ENCODE measurements at regions not wholly inside any gene's neighbourhood (a gene's known extent, or its start where the extent isn't known, plus 50 kb on each side); places are given as distances from the start of the nearest gene placed in this dataset.

DNA sequence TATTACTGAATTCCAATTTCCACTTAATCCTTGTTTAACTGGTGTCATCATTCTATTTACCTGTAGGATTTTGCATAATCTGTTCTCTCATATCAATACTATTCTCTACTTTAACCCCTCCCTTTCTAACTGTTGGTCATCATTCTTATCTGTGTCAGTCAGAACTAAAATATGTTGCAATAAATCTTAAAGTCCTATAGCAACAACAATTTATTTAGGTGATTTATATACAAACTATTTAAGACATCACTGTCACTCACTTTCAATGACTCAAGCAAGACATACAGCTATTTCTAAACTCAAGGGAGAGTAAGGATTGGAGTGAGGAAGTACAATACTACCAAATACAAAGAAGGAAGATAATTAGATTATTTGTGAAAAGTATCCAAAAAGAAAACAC lies 740.4 kb downstream of the DSC3 start:
- no peaks in the 10 kb centered on the region for H3K9me3 Mint-ChIP-seq
- H3K27me3 Mint-ChIP-seq: no peaks in the 10 kb centered on the region
- H3K36me3 Mint-ChIP-seq: no peaks in the 10 kb centered on the region
- no peak for ATAC-seq
- no peaks in the 10 kb centered on the region for H3K4me1 Mint-ChIP-seq
- no peak overlapping the region for H3K27ac Mint-ChIP-seq
- H3K4me3 Mint-ChIP-seq: no peak overlapping the region

DNA sequence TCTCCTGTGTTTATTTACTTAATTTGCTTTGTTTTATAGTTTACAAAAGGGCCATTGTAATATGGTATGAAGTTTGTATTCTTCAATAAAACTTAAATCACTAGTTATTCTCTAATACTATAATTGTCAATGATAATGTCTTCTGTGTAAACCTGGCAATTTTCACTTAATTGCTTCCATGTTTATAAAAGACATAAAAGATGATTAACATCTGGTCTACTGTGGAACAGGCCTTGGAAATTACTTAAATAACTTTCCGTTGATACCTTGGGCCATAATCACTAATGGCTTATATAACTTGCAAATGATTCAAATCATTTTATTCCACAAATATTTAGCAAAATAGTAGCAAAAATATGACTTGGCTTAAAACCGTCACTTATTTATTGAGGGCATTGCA lies 743.8 kb downstream of the DSC3 start:
- no peaks in the 10 kb centered on the region for H3K4me1 Mint-ChIP-seq
- H3K4me3 Mint-ChIP-seq: no peak overlapping the region
- H3K9me3 Mint-ChIP-seq: peaks cover 8% of the 10 kb centered on the region
- H3K27me3 Mint-ChIP-seq: no peaks in the 10 kb centered on the region
- ATAC-seq: no peak
- H3K36me3 Mint-ChIP-seq: no peaks in the 10 kb centered on the region
- H3K27ac Mint-ChIP-seq: no peak overlapping the region

DNA sequence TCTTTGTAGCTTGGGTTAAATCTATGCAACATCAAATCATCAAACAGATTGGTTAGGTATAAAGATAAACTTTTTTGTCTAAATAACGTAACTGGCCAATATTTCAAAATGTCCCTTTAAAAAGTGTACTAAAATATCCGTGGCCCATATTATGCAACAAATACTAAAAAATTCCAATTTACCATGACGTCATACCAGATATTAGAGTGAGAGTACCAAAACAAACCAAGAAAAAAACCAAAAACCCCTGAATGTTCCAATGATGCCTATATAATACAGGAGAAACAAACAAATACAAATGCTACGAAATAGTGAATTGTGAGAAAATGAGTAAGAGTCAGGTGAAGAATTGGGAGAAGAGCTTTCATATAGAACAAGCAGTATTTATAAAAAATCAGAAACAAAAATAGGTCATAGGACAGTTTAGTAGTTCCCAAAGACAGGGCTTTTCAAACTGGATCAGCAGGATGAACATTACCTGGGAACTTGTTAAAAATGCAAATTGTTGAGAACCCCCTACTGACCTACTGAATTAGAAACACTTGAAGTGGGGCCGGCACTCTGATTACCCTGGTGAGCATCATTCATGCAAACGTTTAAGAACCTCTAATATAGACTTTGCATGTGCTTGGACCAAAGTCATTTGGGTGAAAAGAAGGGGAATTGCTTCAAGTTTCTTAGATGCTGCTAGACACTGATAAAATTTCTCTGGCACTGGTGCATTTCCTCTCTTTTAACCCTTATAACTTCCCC lies 753.7 kb downstream of the DSC3 start:
- no peak overlapping the region for H3K4me3 Mint-ChIP-seq
- H3K27me3 Mint-ChIP-seq: no peaks in the 10 kb centered on the region
- ATAC-seq: no peak
- H3K36me3 Mint-ChIP-seq: no peaks in the 10 kb centered on the region
- no peak overlapping the region for H3K27ac Mint-ChIP-seq
- peaks cover 3% of the 10 kb centered on the region for H3K9me3 Mint-ChIP-seq
- H3K4me1 Mint-ChIP-seq: no peaks in the 10 kb centered on the region

DNA sequence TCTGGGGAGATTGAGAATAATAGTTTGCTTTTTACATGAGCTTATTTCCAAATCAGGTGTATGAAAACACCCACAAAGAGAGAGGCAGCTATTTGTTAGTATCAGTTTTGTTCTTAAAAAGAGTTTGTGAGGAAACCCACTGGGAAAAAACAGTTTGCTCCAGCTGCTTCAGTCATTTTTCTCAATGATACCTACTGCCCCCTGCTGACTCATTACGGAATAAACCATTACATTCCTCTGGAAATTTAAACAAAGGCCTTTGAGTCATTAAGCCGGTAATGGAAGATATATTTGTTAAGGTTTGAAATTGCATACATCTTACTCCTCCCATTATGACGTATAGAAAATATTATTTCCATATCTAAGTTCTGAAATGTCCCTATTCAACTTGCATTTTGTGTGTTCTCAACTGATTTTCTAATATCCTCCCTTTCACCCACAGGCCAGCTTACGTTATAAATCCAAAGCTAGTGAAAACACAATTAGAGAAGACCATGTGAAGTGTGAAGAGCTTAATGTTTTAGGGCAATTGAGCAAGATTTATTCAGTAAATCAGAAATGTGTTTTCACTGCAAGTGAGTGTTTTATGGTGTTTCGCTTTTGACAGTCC lies 761.6 kb downstream of the DSC3 start:
- H3K4me3 Mint-ChIP-seq: no peak overlapping the region
- no peak overlapping the region for H3K27ac Mint-ChIP-seq
- H3K27me3 Mint-ChIP-seq: no peaks in the 10 kb centered on the region
- H3K4me1 Mint-ChIP-seq: no peaks in the 10 kb centered on the region
- H3K9me3 Mint-ChIP-seq: no peaks in the 10 kb centered on the region
- H3K36me3 Mint-ChIP-seq: no peaks in the 10 kb centered on the region
- no peak for ATAC-seq

DNA sequence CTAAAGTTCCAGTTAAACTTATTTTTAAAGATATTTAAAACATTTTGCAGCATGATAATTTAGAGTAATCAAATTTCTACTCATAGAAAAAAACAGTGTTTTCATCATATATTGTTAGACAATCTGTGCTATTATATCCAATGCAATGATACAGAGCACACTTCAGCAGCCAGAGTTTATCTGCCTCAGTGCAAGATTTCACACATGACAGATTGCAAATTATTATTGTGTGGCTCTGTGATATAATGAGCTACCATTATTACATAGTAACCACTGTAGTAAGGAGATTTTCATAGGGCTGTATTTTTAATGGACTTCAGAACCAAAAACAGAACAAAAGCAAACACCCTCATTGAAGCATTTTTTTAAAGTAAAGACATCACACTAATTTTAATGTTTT lies 762.4 kb downstream of the DSC3 start:
- ATAC-seq: no peak
- no peaks in the 10 kb centered on the region for H3K27me3 Mint-ChIP-seq
- H3K9me3 Mint-ChIP-seq: no peaks in the 10 kb centered on the region
- H3K36me3 Mint-ChIP-seq: no peaks in the 10 kb centered on the region
- no peaks in the 10 kb centered on the region for H3K4me1 Mint-ChIP-seq
- H3K27ac Mint-ChIP-seq: no peak overlapping the region
- no peak overlapping the region for H3K4me3 Mint-ChIP-seq

DNA sequence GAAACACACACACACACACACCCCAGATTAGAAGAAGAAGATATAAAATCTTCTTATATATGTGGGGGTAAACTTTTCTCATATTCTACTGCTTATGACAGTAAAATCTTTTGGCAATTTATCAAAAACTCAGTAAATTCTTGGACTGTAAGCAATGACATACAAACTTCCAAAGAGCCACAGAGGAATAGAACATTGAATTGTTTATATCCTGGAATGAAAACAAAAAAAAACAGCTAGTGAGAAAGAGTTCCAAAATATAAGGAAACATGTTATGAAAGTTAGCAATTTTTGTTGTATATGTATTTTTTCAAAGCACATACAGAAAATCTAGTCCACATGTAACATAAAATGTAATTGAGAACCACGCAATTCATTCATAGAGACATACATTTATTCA lies 764.9 kb downstream of the DSC3 start:
- Mint-ChIP-seq H3K9me3 (peaks cover 4% of the 10 kb centered on the region), H3K4me1 (no peaks in the 10 kb centered on the region), H3K36me3 (no peaks in the 10 kb centered on the region), H3K27me3 (no peaks in the 10 kb centered on the region), H3K4me3 (no peak overlapping the region), H3K27ac (no peak overlapping the region)
- ATAC-seq: no peak

DNA sequence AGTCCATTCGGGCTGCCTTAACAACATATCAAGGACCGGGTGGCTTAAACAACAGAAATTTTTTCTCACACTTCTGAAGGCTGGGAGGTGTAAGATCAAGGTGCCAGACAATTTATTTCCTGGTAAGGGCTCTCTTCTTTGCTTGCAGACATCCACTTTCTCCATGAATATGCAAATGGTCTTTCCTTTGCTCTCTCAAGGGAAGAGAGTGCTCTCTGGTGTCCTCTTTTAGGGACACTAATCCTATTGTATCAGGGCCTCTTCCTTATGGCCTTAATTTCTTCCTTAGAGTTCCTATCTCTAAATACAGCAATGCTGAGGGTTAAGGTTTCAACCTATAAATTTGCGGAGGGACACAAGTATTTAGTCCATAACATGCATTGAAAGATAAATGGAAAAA lies 770.8 kb downstream of the DSC3 start:
- H3K4me3 Mint-ChIP-seq: no peak overlapping the region
- H3K27me3 Mint-ChIP-seq: no peaks in the 10 kb centered on the region
- H3K4me1 Mint-ChIP-seq: no peaks in the 10 kb centered on the region
- no peak for ATAC-seq
- H3K36me3 Mint-ChIP-seq: no peaks in the 10 kb centered on the region
- peaks cover 4% of the 10 kb centered on the region for H3K9me3 Mint-ChIP-seq
- H3K27ac Mint-ChIP-seq: no peak overlapping the region

DNA sequence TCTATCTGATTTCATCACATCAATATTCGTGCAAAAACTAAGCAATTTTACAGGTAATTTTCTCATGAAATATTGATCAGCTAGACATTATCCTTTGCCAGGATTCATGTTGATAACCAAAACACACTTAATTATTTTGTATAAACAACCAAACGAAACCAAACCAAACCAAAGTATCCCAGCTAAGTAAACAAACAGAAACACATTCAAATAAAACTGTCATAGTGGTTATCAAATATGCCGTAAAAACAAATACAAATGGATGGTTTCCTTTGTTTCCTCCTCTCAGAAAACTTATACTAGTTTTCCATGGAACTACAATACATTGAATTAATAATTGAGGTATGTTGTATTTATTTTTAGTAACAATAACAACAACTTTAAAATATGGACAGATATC lies 777.4 kb downstream of the DSC3 start:
- Mint-ChIP-seq H3K27ac (no peak overlapping the region), H3K9me3 (no peaks in the 10 kb centered on the region), H3K27me3 (no peaks in the 10 kb centered on the region), H3K4me1 (no peaks in the 10 kb centered on the region), H3K4me3 (no peak overlapping the region), H3K36me3 (no peaks in the 10 kb centered on the region)
- no peak for ATAC-seq

DNA sequence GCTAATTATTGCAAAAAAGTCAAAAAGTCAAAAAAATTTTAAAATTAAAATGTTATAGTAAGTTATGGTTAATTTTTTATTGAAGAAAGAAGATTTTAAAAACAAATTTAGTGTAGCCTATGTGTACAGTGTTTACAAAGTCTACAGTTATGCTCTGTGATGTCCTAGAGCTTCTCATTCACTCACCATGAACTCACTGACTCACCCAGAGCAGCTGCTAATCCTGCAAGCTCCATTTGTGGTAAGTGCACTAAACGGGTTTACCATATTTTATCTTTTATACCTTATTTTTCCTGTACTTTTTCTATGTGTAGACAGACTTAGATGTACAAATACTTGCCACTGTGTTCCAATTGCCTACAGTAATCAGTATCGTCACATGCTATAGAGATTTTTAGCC lies 788.2 kb downstream of the DSC3 start:
- Mint-ChIP-seq H3K4me3 (no peak overlapping the region), H3K9me3 (peaks cover 6% of the 10 kb centered on the region), H3K36me3 (no peaks in the 10 kb centered on the region), H3K4me1 (no peaks in the 10 kb centered on the region), H3K27me3 (no peaks in the 10 kb centered on the region), H3K27ac (no peak overlapping the region)
- no peak for ATAC-seq

DNA sequence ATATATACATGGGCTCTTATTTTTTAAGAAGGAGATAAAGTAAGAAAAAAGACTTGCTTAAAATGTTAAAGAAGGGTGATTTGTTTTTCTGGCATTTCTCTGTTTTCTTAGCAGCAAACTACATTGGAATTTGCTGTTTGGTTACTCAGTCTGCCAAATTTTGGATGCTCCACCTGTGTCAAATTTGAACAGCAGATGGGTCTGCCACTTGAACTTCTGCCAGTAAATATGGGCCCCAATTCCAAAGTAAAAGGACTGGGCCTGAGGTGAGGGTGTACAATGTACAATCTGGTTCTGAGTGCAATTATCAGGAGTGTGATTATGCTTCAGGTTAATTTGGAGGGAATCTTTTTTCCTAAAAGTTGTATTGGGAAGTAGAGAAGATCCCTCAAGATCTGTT lies 794.5 kb downstream of the DSC3 start:
- no peaks in the 10 kb centered on the region for H3K36me3 Mint-ChIP-seq
- H3K4me1 Mint-ChIP-seq: no peaks in the 10 kb centered on the region
- no peak overlapping the region for H3K4me3 Mint-ChIP-seq
- H3K27ac Mint-ChIP-seq: no peak overlapping the region
- H3K27me3 Mint-ChIP-seq: no peaks in the 10 kb centered on the region
- peaks cover 7% of the 10 kb centered on the region for H3K9me3 Mint-ChIP-seq
- no peak for ATAC-seq

DNA sequence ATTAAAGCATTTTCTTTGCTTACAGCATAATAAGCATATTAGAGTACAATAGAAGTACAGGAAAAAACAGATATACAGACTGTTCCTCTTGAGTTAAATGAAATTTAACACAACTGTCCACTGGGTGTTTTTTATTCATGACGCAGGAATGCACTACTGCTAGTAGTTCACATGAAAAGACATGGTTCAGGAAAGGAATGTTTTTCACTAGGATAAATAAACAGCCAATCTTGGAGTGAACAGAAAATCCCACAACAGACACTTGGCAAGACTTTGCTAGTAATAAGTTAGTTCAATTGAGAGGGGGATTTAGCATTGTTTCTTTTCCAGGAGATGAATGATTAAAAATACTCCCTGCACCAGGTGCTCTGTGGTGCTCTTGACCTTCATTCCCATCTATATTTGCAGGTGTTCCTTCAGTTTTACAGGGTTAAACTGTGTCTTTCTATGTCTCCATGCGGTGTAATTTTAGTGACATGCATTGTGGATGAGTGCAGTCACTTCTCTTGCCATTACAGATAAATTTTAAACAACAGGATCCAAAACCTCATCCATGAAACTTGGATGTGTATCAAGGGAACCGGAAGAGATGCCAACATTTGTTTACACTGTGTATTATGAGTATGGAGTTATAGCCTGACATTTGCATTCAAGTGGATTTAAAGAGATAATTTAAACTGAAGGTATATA lies 796.6 kb downstream of the DSC3 start:
- Mint-ChIP-seq H3K4me3 (no peak overlapping the region), H3K36me3 (no peaks in the 10 kb centered on the region), H3K4me1 (no peaks in the 10 kb centered on the region), H3K9me3 (peaks cover 7% of the 10 kb centered on the region), H3K27me3 (no peaks in the 10 kb centered on the region), H3K27ac (no peak overlapping the region)
- no peak for ATAC-seq

DNA sequence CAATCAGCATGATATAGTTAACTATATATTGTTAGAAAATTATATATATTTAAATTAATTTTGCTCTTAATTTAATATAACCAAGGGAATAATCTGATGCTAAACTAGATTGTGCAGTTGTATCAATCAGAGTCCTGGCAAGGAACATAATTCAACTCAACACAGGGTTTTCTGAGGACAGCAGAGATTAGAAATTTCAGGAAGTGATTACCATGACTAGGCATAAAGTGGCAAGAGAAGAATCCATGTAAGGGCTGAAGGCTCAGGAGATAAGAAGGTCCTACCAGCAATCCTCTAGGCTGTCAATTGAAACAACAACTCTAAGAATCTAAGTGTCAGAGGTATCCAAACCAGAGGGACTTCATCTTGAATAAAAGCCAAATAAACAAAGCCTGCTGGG lies 807.8 kb downstream of the DSC3 start:
- ATAC-seq: no peak
- Mint-ChIP-seq H3K4me1 (no peaks in the 10 kb centered on the region), H3K27ac (no peak overlapping the region), H3K4me3 (no peak overlapping the region), H3K36me3 (no peaks in the 10 kb centered on the region), H3K27me3 (no peaks in the 10 kb centered on the region), H3K9me3 (peaks cover 5% of the 10 kb centered on the region)

DNA sequence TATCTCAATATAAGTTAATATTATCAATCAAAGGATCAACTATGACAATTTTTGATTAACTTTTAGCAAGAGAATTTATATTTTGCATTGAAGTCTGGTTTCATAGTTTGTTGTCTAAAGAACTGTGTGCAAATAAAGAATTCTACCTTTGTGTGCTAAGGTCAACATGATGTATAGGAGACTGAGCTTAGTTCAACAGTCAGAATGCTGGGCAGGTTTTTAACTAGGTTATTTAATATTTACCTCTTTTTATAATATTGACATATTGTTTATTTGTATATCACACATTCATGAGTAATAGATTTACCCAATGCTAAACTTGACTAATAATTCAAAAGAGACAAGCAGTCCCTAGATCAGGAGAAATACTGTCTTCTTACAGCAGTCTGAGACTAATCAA lies 831.4 kb downstream of the DSC3 start:
- no peak for ATAC-seq
- Mint-ChIP-seq H3K27me3 (no peaks in the 10 kb centered on the region), H3K4me1 (no peaks in the 10 kb centered on the region), H3K9me3 (peaks cover 3% of the 10 kb centered on the region), H3K27ac (no peak overlapping the region), H3K4me3 (no peak overlapping the region), H3K36me3 (no peaks in the 10 kb centered on the region)

DNA sequence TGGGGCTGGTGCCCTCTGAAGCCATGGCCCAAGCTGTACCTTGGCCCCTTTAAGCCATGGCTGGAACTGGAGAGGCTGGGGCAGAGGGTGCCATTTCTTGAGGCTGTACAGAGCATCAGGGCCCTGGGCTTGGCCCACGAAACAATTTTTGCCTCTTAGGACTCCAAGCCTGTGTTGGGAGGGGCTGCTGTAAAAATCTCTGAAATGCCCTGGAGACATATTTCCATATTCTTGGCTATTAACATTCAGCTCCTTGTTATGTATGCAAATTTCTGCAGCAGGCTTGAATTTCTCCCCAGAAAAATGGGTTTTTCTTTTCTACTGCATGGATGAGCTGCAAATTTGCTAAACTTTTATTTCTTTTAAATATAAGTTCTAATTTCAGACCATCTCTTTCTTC lies 834.0 kb downstream of the DSC3 start:
- Mint-ChIP-seq H3K4me1 (no peaks in the 10 kb centered on the region), H3K4me3 (no peak overlapping the region), H3K9me3 (peaks cover 3% of the 10 kb centered on the region), H3K27ac (no peak overlapping the region), H3K27me3 (no peaks in the 10 kb centered on the region), H3K36me3 (no peaks in the 10 kb centered on the region)
- peak; percentile 16 for ATAC-seq

DNA sequence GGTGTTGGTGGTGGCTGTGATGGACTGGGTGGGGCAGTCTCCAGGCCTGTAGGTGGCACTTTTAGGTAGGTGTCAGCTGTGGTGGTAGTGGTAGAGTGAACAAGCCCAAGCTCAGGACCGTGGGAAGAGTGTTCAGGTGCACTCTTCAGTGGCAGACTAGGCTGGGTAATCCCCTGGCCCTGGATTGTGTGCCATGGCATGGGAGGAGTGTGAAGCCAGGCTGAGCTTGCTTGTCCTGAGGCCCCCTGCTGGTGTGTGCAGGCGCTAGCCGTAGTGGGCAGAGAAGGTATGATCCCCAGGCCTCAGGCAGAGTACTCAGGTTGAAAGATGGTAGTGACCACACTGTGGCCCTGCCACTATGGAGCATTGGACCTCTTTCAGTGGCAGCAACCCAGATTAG lies 850.3 kb downstream of the DSC3 start:
- Mint-ChIP-seq H3K36me3 (no peaks in the 10 kb centered on the region), H3K27ac (no peak overlapping the region), H3K9me3 (peaks cover 16% of the 10 kb centered on the region), H3K4me1 (no peaks in the 10 kb centered on the region), H3K4me3 (no peak overlapping the region), H3K27me3 (no peaks in the 10 kb centered on the region)
- no peak for ATAC-seq

DNA sequence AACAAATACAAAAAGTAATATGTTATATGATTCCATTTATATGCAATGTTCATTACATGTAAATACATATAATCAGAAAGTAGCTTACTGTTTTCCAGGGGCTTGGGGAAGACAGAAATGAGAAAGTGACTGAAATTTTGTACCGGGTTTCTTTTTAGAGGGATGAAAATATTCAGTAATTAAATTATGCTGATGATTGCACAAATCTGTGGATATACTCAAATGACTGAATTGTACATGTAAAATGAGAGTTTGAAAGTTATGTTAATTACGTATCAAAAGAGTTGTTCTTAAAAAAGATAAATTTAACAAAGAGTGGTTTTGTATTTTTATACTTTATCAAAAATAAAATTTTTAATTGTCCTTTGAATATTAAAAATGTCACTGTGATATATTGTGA lies 856.3 kb downstream of the DSC3 start:
- Mint-ChIP-seq H3K4me1 (no peaks in the 10 kb centered on the region), H3K27ac (no peak overlapping the region), H3K36me3 (no peaks in the 10 kb centered on the region), H3K4me3 (no peak overlapping the region), H3K9me3 (peaks cover 7% of the 10 kb centered on the region), H3K27me3 (no peaks in the 10 kb centered on the region)
- ATAC-seq: no peak
